HG02973 (cell line): ENCODE measurements at regions not wholly inside any gene's neighbourhood (a gene's known extent, or its start where the extent isn't known, plus 50 kb on each side); places are given as distances from the start of the nearest gene placed in this dataset.
"Not testable (repeated sequence)": the region's sequence is repeated elsewhere in the genome, so short reads cannot be mapped to it uniquely, and the experiment has no call there.

Experiments
- ATAC-seq: cut with Tn5 transposase; IDR thresholded peaks from one replicate; pipeline ENCODE4 v1.9.1; 2021; ENCODE audit warnings: moderate library complexity; ENCODE audit not compliant: unreplicated experiment

- not testable (repeated sequence) for ATAC-seq
Measured at GRCh38 chr7:150045596-150045995, 171.8 kb downstream of the ATP6V0E2 start.

- ATAC-seq: not testable (repeated sequence)
Measured at GRCh38 chr7:150046290-150047194, 172.8 kb downstream of the ATP6V0E2 start.

- ATAC-seq: not testable (repeated sequence)
Measured at GRCh38 chr7:150047329-150047728, 173.6 kb downstream of the ATP6V0E2 start.

- ATAC-seq: not testable (repeated sequence)
Measured at GRCh38 chr7:150047772-150048171, 174.0 kb downstream of the ATP6V0E2 start.

DNA sequence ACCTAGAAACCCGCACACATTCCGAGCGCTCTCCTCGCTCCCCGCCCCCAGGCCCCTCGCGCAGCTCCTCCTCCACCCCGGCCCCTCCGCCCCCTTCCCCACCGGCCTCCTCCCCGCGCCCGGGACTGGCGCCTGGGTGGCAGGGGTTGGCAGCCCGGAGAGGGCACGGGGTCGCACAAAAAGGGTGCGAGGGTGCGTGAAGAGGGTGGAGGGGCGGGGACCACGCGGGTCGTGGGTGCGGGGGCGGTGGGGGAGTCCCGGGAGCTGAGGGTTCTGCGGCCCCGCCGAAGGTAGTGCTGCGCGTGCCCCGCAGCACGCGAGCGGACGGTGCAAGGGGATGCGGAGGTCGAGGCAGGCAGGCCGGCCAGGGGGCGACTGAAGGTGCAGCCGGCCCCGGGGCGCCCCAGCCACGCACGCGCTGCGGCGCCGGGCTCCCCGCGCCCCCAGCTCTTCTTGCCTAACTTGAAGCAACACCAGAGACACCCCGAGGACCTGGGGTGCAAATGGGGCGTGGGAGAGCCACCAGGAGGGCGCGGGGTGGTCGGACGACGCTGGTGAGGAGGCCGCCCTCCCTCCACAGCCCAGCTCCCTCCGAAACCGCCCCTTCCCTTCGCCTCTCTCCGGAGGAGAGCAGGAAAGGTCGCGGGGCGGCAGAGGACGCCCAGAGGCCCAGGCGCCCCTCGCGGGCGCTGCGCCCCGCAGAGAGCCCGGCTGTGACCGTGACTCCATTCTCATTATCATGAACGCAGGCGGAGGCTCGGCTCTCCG is 174.7 kb downstream of the ATP6V0E2 start:
- ATAC-seq: not testable (repeated sequence)

GRCh38 chr7:150049012-150049655 is 175.4 kb downstream of the ATP6V0E2 start:
- ATAC-seq: not testable (repeated sequence)

DNA sequence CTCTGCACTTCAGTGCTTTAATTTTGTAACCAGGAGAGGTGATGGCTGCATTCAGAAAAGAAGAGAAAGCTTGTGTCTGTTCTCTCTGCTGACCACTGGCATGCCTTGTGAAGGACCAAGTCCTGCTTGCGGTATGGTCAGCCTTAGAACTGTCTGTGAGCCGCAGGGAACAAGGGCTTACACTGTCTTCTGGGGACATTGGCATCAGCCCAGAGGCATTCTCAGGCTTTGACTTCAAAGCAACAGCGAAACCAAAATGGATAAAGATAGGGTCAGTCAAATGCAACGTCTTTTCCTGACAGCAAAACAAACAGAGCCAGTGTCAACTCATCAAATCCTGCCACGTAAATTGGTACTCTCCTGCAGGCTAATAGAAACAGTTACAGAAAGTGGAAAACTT is 179.6 kb downstream of the ATP6V0E2 start:
- ATAC-seq: not testable (repeated sequence)

DNA sequence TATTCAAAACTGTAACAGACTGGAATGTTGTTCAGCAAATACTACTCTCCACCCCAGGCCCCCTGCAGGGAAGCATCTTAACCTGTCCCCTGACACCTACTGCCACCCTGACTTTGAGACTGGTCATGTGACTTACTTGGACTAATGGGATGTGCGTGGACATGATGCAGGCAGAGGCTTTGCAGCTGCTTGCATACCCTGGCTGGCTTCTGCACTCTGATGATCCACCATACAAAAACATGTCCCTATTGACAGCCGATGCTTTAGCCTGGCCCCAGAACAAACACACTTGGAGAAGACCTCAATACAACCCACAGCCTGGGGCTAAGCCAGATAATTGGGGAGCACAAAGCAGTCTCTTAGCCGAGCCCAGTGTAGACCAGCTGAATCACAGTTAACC is 180.5 kb downstream of the ATP6V0E2 start:
- not testable (repeated sequence) for ATAC-seq

GRCh38 chr7:150060259-150061221 is 186.8 kb downstream of the ATP6V0E2 start:
- ATAC-seq: peak; percentile 99

DNA sequence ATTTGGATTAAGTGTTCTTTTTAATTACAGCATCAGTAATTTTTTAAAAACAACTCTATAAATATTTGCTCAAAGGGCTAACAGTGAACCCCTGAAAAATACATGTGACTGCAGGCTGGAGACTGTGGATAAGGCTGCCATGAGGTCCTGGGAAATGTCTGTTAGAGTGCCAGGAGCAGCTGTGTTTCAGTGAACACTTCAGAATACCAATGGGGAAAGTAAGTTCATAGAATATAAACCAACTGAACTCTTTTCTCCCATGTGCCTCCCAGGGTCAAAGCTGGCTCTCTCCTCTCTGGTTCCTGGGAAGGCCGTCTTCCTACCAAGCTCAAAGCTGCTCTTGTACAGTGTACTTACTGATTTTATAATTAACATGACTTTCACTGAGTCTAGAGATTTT is 189.4 kb downstream of the ATP6V0E2 start:
- ATAC-seq: not testable (repeated sequence)

DNA sequence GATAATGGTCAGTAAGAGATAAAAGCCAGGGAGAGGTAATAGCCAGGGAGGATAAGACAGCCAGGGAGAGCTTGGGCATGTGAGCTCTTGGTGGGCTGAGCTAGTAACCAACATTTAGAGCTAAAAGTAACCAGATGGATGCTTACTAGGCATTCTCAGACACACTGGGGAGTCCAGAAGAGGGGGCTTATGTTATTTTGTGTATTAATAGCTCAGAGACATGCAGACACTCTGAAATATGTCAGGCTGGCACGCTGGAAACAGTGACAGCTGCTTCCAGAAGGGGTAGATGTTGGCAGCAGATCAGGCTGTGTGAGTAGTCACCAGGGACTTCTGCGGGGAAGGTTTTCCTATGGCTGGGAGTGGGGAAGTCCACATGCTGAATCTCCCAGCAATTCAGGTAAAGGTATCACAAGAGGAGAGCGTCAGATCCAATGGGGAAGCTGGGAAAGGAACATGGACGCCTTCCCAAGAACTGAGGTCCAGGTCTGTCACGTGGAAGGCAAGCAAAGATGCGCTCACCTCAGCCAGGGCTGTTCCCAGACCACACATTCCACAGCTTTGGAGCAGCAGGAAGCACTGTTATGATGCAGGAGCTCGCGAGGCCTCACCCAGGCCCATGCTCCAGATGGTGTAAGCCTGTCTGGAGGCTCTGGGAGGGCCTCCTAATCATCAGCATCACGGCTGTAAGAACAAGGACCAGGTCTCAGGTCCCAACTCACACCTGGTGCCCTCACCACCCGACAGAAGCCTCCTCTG is 196.0 kb downstream of the ATP6V0E2 start:
- not testable (repeated sequence) for ATAC-seq

- not testable (repeated sequence) for ATAC-seq
Measured at GRCh38 chr7:150077543-150077942, 203.8 kb downstream of the ATP6V0E2 start.

- not testable (repeated sequence) for ATAC-seq
Measured at GRCh38 chr7:150081865-150082264, 208.1 kb downstream of the ATP6V0E2 start.

- not testable (repeated sequence) for ATAC-seq
Measured at GRCh38 chr7:150084724-150085123, 211.0 kb downstream of the ATP6V0E2 start.

GRCh38 chr7:150087478-150087877 is 213.7 kb downstream of the ATP6V0E2 start:
- not testable (repeated sequence) for ATAC-seq

GRCh38 chr7:150089139-150089538 is 215.4 kb downstream of the ATP6V0E2 start:
- ATAC-seq: not testable (repeated sequence)

GRCh38 chr7:150090776-150091175 is 217.0 kb downstream of the ATP6V0E2 start:
- not testable (repeated sequence) for ATAC-seq

DNA sequence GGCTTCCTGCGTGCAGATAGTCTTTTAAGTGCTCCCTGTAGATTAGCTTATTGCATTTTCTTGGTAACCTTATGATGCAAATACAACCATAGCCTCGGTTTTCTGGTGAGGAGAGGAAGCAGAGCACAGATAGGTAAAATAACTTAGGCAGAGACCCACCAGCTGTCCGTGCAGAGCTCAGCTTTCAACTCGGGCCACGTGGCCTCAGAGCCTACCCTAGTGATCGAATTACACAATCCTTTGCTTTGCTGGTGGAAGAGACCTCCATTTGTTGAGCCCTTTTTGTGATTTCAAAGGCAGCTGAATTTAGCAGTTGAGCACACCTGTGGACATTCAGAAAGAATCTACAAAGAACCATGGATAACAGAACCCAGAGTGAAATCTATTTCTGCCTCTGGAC is 220.1 kb downstream of the ATP6V0E2 start:
- not testable (repeated sequence) for ATAC-seq
